CD4-positive, alpha-beta T cell treated with Interferon gamma for 1 hour (primary cell): ENCODE measurements at regions not wholly inside any gene's neighbourhood (a gene's known extent, or its start where the extent isn't known, plus 50 kb on each side); places are given as distances from the start of the nearest gene placed in this dataset.
"Not testable (repeated sequence)": the region's sequence is repeated elsewhere in the genome, so short reads cannot be mapped to it uniquely, and the experiment has no call there.

ENCODE experiments used
- DNase-seq: peaks from one replicate; pipeline ENCODE4 v3.0.0-alpha.2; 2020

- DNase-seq = no peak
Observed at GRCh38 chr10:36026081-36026480, 384.0 kb upstream of the FZD8 start.

DNA sequence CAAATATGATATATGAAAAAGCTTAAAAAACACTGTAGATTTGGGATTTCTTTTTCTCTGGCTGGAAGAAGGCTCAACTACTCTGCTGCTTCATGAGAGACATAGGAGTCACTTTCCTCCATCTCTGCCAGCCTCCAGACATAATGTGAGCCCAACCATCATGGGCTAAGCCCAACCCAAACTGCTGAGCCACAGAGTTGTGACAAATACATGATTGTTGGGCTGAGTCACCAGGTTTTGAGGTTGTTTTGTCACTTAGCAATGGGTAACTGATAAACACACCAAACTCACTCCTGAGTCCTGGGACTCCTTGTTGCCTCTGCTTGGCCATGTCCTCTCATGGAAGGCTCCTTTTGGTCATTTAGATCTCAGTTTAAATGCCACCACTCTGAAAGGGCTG, 381.8 kb upstream of the FZD8 start:
- DNase-seq = no peak

DNA sequence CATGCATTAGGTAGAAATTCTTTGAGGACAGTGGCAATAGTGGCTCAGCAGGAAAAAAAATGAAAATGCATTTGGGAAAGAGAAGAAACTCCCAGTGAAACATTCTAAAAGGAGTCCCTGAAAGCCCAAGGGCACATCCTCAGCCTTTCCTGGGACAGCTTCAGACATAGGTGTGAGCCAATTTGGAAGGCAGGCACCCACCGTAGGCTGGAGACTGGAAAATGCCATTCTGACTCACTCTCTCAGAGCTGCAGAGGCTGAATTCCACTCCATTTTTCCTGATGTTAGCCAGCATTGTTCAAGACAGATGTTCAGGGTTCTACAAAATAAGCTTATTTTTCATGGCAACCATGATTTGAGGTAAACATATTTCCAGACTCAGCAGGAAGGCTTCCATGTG, 379.0 kb upstream of the FZD8 start:
- no peak for DNase-seq

- DNase-seq = no peak
Observed at GRCh38 chr10:36019749-36020148, 377.7 kb upstream of the FZD8 start.

DNA sequence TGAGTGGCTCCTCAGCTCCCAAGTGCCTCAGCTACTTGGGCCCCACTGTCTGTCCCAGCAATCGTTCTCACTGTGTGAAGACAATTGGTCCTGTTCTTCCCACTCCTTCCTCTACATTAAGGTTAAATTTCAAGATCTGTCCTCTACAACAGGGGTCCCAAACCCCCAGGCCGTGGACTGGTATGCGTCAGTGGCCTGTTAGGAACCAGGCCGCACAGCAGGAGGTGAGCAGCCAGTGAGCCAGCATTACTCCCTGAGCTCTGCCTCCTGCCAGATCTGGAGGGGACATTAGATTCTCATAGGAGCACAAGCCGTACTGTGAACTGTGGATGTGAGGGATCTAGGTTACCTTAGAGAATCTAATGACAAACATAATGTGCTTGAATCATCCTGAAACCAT, 376.9 kb upstream of the FZD8 start:
- DNase-seq = no peak

GRCh38 chr10:36017137-36017536, 375.0 kb upstream of the FZD8 start:
- DNase-seq = no peak

- DNase-seq = no peak
Observed at GRCh38 chr10:36007369-36007768, 365.3 kb upstream of the FZD8 start.

GRCh38 chr10:36003688-36004087, 361.6 kb upstream of the FZD8 start:
- DNase-seq = no peak

DNA sequence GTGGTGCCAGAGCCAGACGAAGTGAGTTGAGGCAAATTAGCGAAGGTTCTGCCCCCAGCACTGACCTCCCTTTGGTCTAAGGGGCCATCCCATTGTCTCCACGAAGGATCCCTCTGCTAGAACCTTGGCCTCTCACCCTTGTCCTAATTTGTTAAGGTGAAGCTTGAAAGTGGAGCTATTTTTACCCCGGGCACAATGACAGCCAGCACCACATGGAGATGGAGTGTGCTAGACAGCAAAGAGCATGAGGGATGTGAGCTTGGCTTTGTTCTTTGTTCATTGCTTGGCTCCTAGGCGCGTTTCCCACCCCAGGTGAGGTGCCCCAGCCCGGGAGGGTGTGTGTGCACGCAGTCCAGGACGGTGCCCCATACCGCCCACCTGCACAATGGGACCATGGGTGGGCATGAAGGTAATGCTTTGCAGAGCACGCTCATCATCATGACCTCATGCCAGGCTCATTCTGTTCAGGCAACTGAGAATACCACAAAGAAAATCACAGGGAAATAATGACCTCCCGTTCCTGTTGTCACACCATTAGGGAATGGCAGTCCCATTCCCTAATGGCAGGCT, 361.0 kb upstream of the FZD8 start:
- no peak for DNase-seq

DNA sequence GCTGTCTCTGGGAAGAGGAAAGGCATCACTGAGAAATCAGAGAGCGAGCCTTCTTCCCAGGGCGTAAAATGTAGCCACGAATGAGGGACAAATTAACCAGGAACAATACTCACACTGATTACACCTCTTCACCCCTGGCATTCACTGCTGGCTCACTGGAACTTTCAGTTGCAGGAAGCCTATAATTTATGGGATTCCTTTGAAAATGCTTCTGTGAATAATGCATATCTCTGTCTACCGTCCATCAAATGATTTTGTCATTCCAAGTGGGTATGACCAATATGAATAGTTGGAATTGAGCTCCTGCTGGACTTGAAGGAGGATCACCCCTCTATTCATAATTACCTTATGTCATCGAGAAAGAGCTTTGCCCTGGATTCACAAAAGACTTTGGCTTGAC, 360.3 kb upstream of the FZD8 start:
- DNase-seq = no peak

DNA sequence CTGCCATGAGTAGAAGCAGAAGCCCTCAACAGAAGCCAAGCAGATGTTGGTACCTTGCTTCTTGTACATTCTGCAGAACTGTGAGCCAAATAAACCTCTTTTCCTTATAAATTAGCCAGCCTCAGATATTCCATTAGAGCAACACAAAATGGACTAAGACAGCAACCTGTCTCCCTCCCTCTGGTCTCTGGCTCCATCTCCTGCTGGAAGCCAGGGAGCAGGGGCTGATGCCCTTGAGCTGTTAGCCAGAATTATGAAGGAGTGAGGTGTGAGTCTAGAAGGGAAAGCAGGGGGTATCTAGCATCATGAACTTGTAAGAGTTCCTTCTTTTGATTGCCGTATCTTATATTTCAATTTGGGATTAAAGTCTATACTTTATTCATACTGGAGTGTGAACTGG, 358.7 kb upstream of the FZD8 start:
- not testable (repeated sequence) for DNase-seq

GRCh38 chr10:35998026-35998425, 355.9 kb upstream of the FZD8 start:
- no peak for DNase-seq

GRCh38 chr10:35995485-35995884, 353.4 kb upstream of the FZD8 start:
- DNase-seq = no peak

DNA sequence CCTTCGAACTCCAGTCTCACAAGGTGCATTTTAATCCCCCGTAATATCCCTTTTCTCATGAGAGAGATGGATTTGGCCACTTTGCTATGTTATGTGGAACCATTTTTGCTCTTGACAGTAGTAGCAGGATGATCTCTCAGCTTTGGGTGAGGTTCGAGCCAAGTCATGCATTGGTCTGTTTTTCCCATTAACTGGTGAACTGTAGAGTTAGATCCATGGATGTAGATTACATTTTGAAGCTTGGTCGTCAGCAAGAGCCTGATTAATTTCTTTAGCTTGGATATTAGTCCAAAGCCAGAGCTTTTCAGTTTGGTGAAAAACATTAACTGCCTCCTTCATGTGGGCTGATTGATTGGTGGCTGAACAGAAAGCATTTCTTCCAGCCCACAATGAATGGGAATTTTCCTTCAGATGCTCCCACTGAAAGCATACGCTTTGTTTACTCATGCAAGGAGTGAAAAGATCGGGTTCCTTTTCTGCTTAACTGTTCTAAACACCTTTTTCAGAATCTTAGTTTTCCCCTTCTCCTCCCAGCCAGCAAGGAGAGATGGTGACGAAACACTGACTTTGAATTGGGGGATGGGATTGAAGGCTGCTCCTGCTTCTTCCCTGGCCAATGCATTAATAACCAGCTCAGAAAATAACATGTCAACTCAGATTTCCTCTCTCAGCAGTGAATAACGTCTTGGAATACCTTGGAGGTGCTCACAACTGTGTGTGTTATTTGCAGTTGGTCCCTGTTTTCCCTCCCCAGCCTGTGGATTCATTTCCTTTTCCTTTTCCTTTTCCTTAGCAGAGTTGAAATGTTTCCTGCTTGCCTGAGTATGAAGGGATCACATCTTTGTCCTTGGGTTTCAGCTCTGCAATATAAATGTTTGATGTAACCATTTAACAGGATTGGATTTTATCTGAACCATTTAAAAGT, 351.8 kb upstream of the FZD8 start:
- DNase-seq = no peak

GRCh38 chr10:35992107-35992506, 350.0 kb upstream of the FZD8 start:
- DNase-seq = no peak

GRCh38 chr10:35986756-35987502, 344.8 kb upstream of the FZD8 start:
- DNase-seq = no peak

GRCh38 chr10:35979116-35979515, 337.0 kb upstream of the FZD8 start:
- no peak for DNase-seq

GRCh38 chr10:35973912-35974591, 332.0 kb upstream of the FZD8 start:
- DNase-seq = not testable (repeated sequence)

- no peak for DNase-seq
Observed at GRCh38 chr10:35972275-35972674, 330.2 kb upstream of the FZD8 start.

DNA sequence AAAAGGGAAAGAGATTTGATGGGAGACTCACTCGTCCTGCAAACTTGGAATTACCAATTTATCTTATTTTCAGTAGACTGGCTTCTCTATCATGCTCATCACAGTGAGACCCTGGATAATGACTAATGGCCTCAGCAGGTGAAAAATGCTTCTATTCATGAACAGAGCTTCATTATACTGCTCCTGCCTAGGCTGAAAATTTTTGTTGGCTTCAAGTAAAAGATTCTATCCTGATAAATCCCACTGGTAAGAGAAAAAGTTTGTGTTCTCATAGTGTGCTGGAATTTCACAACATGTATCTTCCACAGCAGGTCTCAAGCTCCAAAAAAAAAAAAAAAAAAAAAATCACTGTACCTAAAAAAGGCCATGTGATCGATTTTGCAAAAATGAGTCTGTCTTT, 329.3 kb upstream of the FZD8 start:
- no peak for DNase-seq

GRCh38 chr10:35963685-35964084, 321.6 kb upstream of the FZD8 start:
- DNase-seq = no peak

DNA sequence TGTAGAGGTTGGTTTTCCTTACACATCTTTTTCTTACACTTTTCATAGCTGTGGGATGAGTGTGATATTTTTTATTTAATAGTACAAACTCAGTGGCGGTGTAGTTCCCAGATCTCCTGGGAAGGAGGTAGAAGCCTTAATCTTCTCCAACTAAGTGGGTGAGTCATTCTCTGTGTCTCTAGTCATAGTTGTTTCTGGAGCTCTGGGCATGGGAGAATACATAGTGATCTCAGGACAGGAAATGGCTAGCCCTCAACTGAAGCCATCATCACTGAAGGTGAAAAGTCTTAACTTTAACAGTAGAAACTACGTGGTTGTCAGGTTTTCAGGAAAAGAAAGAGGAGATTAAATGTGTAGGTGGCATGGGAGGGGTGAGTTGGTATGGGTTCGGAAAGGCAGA, 319.4 kb upstream of the FZD8 start:
- no peak for DNase-seq

DNA sequence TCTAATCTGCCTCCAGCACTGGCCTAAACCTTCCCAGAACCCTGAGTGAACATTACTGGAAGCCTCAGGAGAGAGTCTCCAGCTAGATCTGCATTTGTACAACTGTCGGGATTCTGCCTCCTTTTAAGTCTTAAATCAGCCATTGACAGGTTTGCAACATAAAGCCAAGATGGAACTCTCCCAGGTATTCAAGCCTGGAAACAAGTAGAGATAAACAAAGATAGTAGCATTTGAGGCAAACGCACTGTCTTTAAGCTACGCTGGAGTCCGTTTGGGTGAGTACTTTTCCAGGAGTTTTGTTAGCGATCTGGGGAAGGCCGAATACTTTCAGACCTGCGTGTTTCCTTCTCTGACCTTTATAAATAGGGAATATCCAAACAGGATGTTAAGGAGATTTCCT, 317.2 kb upstream of the FZD8 start:
- no peak for DNase-seq
